ENCODE measurements at regions not wholly inside any gene's neighbourhood (a gene's known extent, or its start where the extent isn't known, plus 50 kb on each side); places are given as distances from the start of the nearest gene placed in this dataset.
A peak's percentile ranks its signal among the peaks of the same experiment; 100 is the strongest.

DNA sequence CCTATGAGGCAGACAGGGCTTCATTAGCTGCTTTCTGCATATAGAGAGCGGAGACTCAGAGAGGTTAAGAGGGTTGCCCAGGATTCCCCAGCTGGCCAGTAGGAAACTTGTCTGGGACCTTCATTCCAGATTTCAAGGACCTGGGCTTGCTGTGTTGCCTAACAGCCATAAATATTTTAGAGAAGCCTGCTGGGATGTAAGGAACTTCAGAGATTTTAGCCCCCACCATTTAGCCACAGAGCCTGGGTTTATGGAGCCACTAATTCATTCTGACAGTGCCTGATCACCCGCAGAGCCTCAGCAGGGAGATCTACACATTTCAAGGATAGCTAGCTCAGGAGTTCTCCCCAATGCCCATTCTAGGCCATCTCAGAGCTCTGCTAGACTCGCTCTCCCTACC is 56.6 kb upstream of the TRUB1 start (continued):
- TF ChIP-seq FOS (IDR thresholded peaks at IDR 0.05; ENCODE audit: low read depth, low read length) (no peak), NFE2L2 (IDR thresholded peaks at IDR 0.05; ENCODE audit: low read depth, low read length) (no peak), BHLHE40 (IDR thresholded peaks at IDR 0.05; ENCODE audit: low read depth, low read length) (no peak), MAFK (IDR thresholded peaks at IDR 0.05; ENCODE audit: low read depth, low read length) (no peak)

DNA sequence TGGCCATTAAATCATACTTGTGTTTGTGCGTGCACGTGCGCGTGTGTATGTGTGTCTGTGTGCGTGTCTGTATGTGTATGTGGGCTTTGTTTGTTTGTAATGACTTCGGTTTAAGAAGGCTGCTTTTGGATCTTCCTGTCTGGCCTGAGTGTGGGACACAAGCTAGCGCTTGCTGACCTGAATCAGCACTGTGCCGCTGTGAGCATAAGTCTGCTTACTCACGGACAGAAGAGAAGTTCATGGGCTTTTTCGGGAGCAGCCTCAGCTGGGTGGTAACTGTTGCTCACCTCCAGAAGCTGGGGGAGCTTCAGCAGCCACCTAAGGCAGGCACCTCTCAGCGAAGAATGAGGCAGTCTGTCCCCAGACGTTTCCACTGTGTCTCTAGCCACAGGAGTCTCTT is 56.1 kb upstream of the TRUB1 start:
- Histone ChIP-seq H3K36me3 (ENCODE audit: control insufficient read depth, insufficient read depth, low read length) (no peaks in the 10 kb centered on the region), H3K18ac (ENCODE audit: low read depth, low read length) (no peak overlapping the region), H2AFZ (replicated peaks; ENCODE audit: low read length, poor library complexity) (peak overlapping the region; percentile 37), H3K4me3 (ENCODE audit: insufficient read depth, low read depth, low read length) (no peak overlapping the region), H3K27me3 (ENCODE audit: control insufficient read depth, insufficient read depth, low read length) (0 out of 2 replicates have a peak, but pooled peaks cover 3% of the 10 kb centered on the region), H3K27ac (ENCODE audit: insufficient read depth, low read length) (no peak overlapping the region), H3K14ac (replicated peaks; ENCODE audit: low read depth, low read length) (no peak overlapping the region), H3K56ac (ENCODE audit: extremely low read depth, insufficient read depth, low read length) (no peak overlapping the region), H3K9me3 (ENCODE audit: control insufficient read depth, insufficient read depth, low read length) (no peaks in the 10 kb centered on the region), H2BK20ac (ENCODE audit: low read depth, low read length) (no peak overlapping the region), H4K5ac (ENCODE audit: low read depth, low read length) (no peak overlapping the region), H4K8ac (ENCODE audit: low read depth in 2 of 2, low read length in 2 of 2) (no peak overlapping the region), H2BK15ac (ENCODE audit: low read depth, low read length) (no peak overlapping the region), H3K4ac (ENCODE audit: low read depth, low read length) (no peak overlapping the region), H3K4me1 (ENCODE audit: control insufficient read depth, insufficient read depth, low read length) (no peaks in the 10 kb centered on the region), H3K9ac (ENCODE audit: low read depth, low read length) (no peak overlapping the region), H2BK5ac (ENCODE audit: low read depth, low read length, poor library complexity, severe bottlenecking) (no peak overlapping the region), H2BK120ac (ENCODE audit: low read depth, low read length) (no peak overlapping the region), H3K23ac (ENCODE audit: low read depth, low read length) (no peak overlapping the region), H4K20me1 (ENCODE audit: insufficient read depth, low read length) (no peaks in the 10 kb centered on the region), H3K4me2 (ENCODE audit: low read depth, low read length) (no peak overlapping the region), H2AK5ac (ENCODE audit: low read depth, low read length) (no peak overlapping the region), H2AK9ac (replicated peaks; ENCODE audit: low read depth, low read length, poor library complexity) (peak overlapping the region; percentile 58), H4K91ac (ENCODE audit: insufficient read depth, low read depth, low read length) (no peak overlapping the region), H3K79me1 (ENCODE audit: low read depth in 1 of 2, low read length in 2 of 2) (no peaks in the 10 kb centered on the region), H3K9me1 (ENCODE audit: insufficient read depth, low read length) (no peaks in the 10 kb centered on the region; the same call in 1 of the 2 replicates)
- dilution Hi-C loops (cut with HindIII; ENCODE audit: low sequenced_read_pairs, unreplicated experiment): no loop called here
- ChIA-PET POLR2A (ENCODE audit: unreplicated experiment) (no interaction called here), CTCF (no interaction called here)
- WGBS, 2 experiments (ENCODE audit: extremely low coverage in 2 of 2, insufficient read length in 1 of 2): 94% methylated on average over 3 of the region's 12 CpGs; no CpG with 5 or more reads in 1 of the 2 experiments
- in situ Hi-C loops (cut with MboI; ENCODE audit: low sequenced_read_pairs): loop anchor here (25.0 kb wide), 1 partner anchor 530 kb away; no protein-coding TSS in a partner anchor
- BruUV-seq (replicated peaks): no TSS peak
- intact Hi-C loops (cut with micrococcal nuclease): no loop called here
- ATAC-seq (ENCODE audit: low read depth): no peak
- no peak for DNase-seq
- TF ChIP-seq, protein P1, sequence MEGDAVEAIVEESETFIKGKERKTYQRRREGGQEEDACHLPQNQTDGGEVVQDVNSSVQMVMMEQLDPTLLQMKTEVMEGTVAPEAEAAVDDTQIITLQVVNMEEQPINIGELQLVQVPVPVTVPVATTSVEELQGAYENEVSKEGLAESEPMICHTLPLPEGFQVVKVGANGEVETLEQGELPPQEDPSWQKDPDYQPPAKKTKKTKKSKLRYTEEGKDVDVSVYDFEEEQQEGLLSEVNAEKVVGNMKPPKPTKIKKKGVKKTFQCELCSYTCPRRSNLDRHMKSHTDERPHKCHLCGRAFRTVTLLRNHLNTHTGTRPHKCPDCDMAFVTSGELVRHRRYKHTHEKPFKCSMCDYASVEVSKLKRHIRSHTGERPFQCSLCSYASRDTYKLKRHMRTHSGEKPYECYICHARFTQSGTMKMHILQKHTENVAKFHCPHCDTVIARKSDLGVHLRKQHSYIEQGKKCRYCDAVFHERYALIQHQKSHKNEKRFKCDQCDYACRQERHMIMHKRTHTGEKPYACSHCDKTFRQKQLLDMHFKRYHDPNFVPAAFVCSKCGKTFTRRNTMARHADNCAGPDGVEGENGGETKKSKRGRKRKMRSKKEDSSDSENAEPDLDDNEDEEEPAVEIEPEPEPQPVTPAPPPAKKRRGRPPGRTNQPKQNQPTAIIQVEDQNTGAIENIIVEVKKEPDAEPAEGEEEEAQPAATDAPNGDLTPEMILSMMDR (conservative IDR thresholded peaks at IDR 0.05; ENCODE audit: low read depth, low read length): no peak
- TF ChIP-seq RCOR1 (IDR thresholded peaks at IDR 0.05; ENCODE audit: insufficient replicate concordance, low read length): no peak
- no peak for TF ChIP-seq NFE2L2 (IDR thresholded peaks at IDR 0.05; ENCODE audit: low read depth, low read length)
- no peak for TF ChIP-seq CHD1 (IDR thresholded peaks at IDR 0.05; ENCODE audit: low read depth, low read length)
- no peak for TF ChIP-seq RFX5 (IDR thresholded peaks at IDR 0.05; ENCODE audit: low read depth, low read length)
- no peak for TF ChIP-seq FOS (IDR thresholded peaks at IDR 0.05; ENCODE audit: low read depth, low read length)
- TF ChIP-seq, protein P2, sequence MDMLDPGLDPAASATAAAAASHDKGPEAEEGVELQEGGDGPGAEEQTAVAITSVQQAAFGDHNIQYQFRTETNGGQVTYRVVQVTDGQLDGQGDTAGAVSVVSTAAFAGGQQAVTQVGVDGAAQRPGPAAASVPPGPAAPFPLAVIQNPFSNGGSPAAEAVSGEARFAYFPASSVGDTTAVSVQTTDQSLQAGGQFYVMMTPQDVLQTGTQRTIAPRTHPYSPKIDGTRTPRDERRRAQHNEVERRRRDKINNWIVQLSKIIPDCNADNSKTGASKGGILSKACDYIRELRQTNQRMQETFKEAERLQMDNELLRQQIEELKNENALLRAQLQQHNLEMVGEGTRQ (IDR thresholded peaks at IDR 0.05; ENCODE audit: low read depth, low read length): no peak
- no peak for TF ChIP-seq MAFK (IDR thresholded peaks at IDR 0.05; ENCODE audit: low read depth, low read length)
- TF ChIP-seq MXI1 (IDR thresholded peaks at IDR 0.05; ENCODE audit: borderline replicate concordance, low read depth, low read length): no peak
- TF ChIP-seq, protein P3, sequence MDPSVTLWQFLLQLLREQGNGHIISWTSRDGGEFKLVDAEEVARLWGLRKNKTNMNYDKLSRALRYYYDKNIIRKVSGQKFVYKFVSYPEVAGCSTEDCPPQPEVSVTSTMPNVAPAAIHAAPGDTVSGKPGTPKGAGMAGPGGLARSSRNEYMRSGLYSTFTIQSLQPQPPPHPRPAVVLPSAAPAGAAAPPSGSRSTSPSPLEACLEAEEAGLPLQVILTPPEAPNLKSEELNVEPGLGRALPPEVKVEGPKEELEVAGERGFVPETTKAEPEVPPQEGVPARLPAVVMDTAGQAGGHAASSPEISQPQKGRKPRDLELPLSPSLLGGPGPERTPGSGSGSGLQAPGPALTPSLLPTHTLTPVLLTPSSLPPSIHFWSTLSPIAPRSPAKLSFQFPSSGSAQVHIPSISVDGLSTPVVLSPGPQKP (IDR thresholded peaks at IDR 0.05; ENCODE audit: borderline replicate concordance, low read depth, low read length): no peak
- no peak for TF ChIP-seq BHLHE40 (IDR thresholded peaks at IDR 0.05; ENCODE audit: low read depth, low read length)
- no peak for TF ChIP-seq SMC3 (IDR thresholded peaks at IDR 0.05; ENCODE audit: low read depth, low read length)
- TF ChIP-seq RAD21 (IDR thresholded peaks at IDR 0.05; ENCODE audit: low read length): no peak
- TF ChIP-seq CEBPB (IDR thresholded peaks at IDR 0.05; ENCODE audit: low read depth, low read length): no peak
- TF ChIP-seq POLR2A (IDR thresholded peaks at IDR 0.05; ENCODE audit: low read depth, low read length): no peak
